Astrocyte (in vitro differentiated cells and primary cell): ENCODE measurements at regions not wholly inside any gene's neighbourhood (a gene's known extent, or its start where the extent isn't known, plus 50 kb on each side); places are given as distances from the start of the nearest gene placed in this dataset.
"Not testable (repeated sequence)": the region's sequence is repeated elsewhere in the genome, so short reads cannot be mapped to it uniquely, and the experiment has no call there.

Source experiments
- CTCF ChIP-seq: IDR thresholded peaks from 2 replicates; pipeline ENCODE4 v1.5.1; 2011; ENCODE audit warnings: low read depth, mild to moderate bottlenecking, inconsistent platforms, low read length, moderate library complexity; ENCODE audit not compliant: insufficient read depth
- EZH2 ChIP-seq: IDR thresholded peaks from 2 replicates; pipeline ENCODE4 v1.6.1; 2012; ENCODE audit warnings: mild to moderate bottlenecking, low read length, inconsistent platforms; ENCODE audit not compliant: insufficient read depth

GRCh38 chr13:24950611-24951010 lies 145.3 kb upstream of the PABPC3 start:
- TF ChIP-seq CTCF, EZH2: not testable (repeated sequence)
